ENCODE measurements at regions not wholly inside any gene's neighbourhood (a gene's known extent, or its start where the extent isn't known, plus 50 kb on each side); places are given as distances from the start of the nearest gene placed in this dataset.
"Not testable (repeated sequence)": the region's sequence is repeated elsewhere in the genome, so short reads cannot be mapped to it uniquely, and the experiment has no call there.

- Histone ChIP-seq H3K23me2 (ENCODE audit: insufficient read length, low read depth, low read length, poor library complexity, severe bottlenecking) (no peaks in the 10 kb centered on the region), H2BK120ac (ENCODE audit: low read depth, low read length, poor library complexity, severe bottlenecking) (no peak overlapping the region), H2BK20ac (ENCODE audit: low read depth, low read length, poor library complexity, severe bottlenecking) (no peak overlapping the region), H3K9me3 (ENCODE audit: control insufficient read depth, low read depth, low read length) (no peaks in the 10 kb centered on the region), H3T11ph (ENCODE audit: low read length) (no peak overlapping the region), H3K14ac (ENCODE audit: insufficient read depth, low read length) (no peak overlapping the region), H3K4me2 (ENCODE audit: insufficient read depth, insufficient read length, low read length) (no peak overlapping the region), H3K56ac (ENCODE audit: insufficient read length, low read depth, low read length) (no peak overlapping the region), H3K4ac (ENCODE audit: low read depth, low read length) (no peak overlapping the region), H4K20me1 (ENCODE audit: control insufficient read depth, insufficient read depth, insufficient read length) (no peaks in the 10 kb centered on the region), H3K79me2 (ENCODE audit: insufficient read depth, low read length) (no peaks in the 10 kb centered on the region), H3K18ac (ENCODE audit: insufficient read length, low read depth, low read length) (no peak overlapping the region), H3K23ac (ENCODE audit: insufficient read length, low read depth, low read length) (no peak overlapping the region), H4K5ac (ENCODE audit: insufficient read length, low read depth, low read length) (no peak overlapping the region), H2BK12ac (ENCODE audit: insufficient read length, low read depth, low read length) (no peak overlapping the region), H3K27me3 (ENCODE audit: insufficient read depth, low read length) (no peaks in the 10 kb centered on the region; the same call in 1 of the 2 replicates), H3K9ac (ENCODE audit: extremely low read depth, insufficient read length, low read length) (no peak overlapping the region), H4K8ac (replicated peaks; ENCODE audit: insufficient read length, low read depth, low read length) (no peak overlapping the region), H3K27ac (ENCODE audit: insufficient read length, low read depth, low read length) (no peak overlapping the region), H2AFZ (ENCODE audit: low read length) (no peak overlapping the region), H3K79me1 (ENCODE audit: insufficient read depth, low read depth, low read length, poor library complexity, severe bottlenecking) (no peaks in the 10 kb centered on the region), H2AK5ac (ENCODE audit: insufficient read length, low read length) (no peak overlapping the region), H2BK5ac (ENCODE audit: insufficient read length, low read length) (no peak overlapping the region), H2BK15ac (ENCODE audit: low read depth, low read length) (no peak overlapping the region), H4K91ac (ENCODE audit: insufficient read length, low read depth, low read length) (no peak overlapping the region), H3K4me1 (ENCODE audit: insufficient read depth, low read length) (no peaks in the 10 kb centered on the region)
- H3K27me3 Mint-ChIP-seq (ENCODE audit: low read depth), result no peaks in the 10 kb centered on the region
- H3K4me1 Mint-ChIP-seq, result peaks cover 4 to 5% of the 10 kb centered on the region in 2 experiments
- DNase-seq, result no peak
- H3K27ac Mint-ChIP-seq, result no peak overlapping the region
- WGBS (ENCODE audit: extremely low coverage, insufficient read length, low lambda C conversion rate), result no CpG with 5 or more reads among the region's 1 CpG
- peaks cover 0 to 7% (median 4%) of the 10 kb centered on the region in 3 experiments; a peak in 5 of 7 replicates for H3K36me3 Mint-ChIP-seq (ENCODE audit: insufficient read depth in 1 of 3, low read depth in 3 of 3)
- peaks cover 0 to 4% of the 10 kb centered on the region in 2 experiments; a peak in 1 of 5 replicates for H3K9me3 Mint-ChIP-seq
- TF ChIP-seq, protein P1, sequence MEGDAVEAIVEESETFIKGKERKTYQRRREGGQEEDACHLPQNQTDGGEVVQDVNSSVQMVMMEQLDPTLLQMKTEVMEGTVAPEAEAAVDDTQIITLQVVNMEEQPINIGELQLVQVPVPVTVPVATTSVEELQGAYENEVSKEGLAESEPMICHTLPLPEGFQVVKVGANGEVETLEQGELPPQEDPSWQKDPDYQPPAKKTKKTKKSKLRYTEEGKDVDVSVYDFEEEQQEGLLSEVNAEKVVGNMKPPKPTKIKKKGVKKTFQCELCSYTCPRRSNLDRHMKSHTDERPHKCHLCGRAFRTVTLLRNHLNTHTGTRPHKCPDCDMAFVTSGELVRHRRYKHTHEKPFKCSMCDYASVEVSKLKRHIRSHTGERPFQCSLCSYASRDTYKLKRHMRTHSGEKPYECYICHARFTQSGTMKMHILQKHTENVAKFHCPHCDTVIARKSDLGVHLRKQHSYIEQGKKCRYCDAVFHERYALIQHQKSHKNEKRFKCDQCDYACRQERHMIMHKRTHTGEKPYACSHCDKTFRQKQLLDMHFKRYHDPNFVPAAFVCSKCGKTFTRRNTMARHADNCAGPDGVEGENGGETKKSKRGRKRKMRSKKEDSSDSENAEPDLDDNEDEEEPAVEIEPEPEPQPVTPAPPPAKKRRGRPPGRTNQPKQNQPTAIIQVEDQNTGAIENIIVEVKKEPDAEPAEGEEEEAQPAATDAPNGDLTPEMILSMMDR (conservative IDR thresholded peaks at IDR 0.05), result no peak
- no peak overlapping the region for H3K4me3 Mint-ChIP-seq
Measured at GRCh38 chr10:108034829-108035228, 870.3 kb upstream of the SORCS1 start.

- not testable (repeated sequence) for H3K4me3 Mint-ChIP-seq; H3K4me2 ChIP-seq (ENCODE audit: insufficient read depth, insufficient read length, low read length); H2BK5ac ChIP-seq (ENCODE audit: insufficient read length, low read length); H3K23me2 ChIP-seq (ENCODE audit: insufficient read length, low read depth, low read length, poor library complexity, severe bottlenecking); H4K8ac ChIP-seq (replicated peaks; ENCODE audit: insufficient read length, low read depth, low read length); H3K27me3 Mint-ChIP-seq (ENCODE audit: low read depth); H3K14ac ChIP-seq (ENCODE audit: insufficient read depth, low read length); H2BK12ac ChIP-seq (ENCODE audit: insufficient read length, low read depth, low read length); H3K79me1 ChIP-seq (ENCODE audit: insufficient read depth, low read depth, low read length, poor library complexity, severe bottlenecking); H3K27ac ChIP-seq (ENCODE audit: insufficient read length, low read depth, low read length); H3K18ac ChIP-seq (ENCODE audit: insufficient read length, low read depth, low read length); H3K4ac ChIP-seq (ENCODE audit: low read depth, low read length); H3K56ac ChIP-seq (ENCODE audit: insufficient read length, low read depth, low read length); H3K79me2 ChIP-seq (ENCODE audit: insufficient read depth, low read length); H4K20me1 ChIP-seq (ENCODE audit: control insufficient read depth, insufficient read depth, insufficient read length); H3K36me3 Mint-ChIP-seq (ENCODE audit: insufficient read depth in 1 of 3, low read depth in 3 of 3); H2AK5ac ChIP-seq (ENCODE audit: insufficient read length, low read length); H2BK20ac ChIP-seq (ENCODE audit: low read depth, low read length, poor library complexity, severe bottlenecking); H3K27ac Mint-ChIP-seq; H3T11ph ChIP-seq (ENCODE audit: low read length); H4K5ac ChIP-seq (ENCODE audit: insufficient read length, low read depth, low read length); H3K27me3 ChIP-seq (ENCODE audit: insufficient read depth, low read length); H3K23ac ChIP-seq (ENCODE audit: insufficient read length, low read depth, low read length); H2BK120ac ChIP-seq (ENCODE audit: low read depth, low read length, poor library complexity, severe bottlenecking); H2AFZ ChIP-seq (ENCODE audit: low read length); H3K9ac ChIP-seq (ENCODE audit: extremely low read depth, insufficient read length, low read length); H3K4me1 ChIP-seq (ENCODE audit: insufficient read depth, low read length); H2BK15ac ChIP-seq (ENCODE audit: low read depth, low read length); H3K4me1 Mint-ChIP-seq; DNase-seq; H3K9me3 Mint-ChIP-seq; H3K9me3 ChIP-seq (ENCODE audit: control insufficient read depth, low read depth, low read length); H4K91ac ChIP-seq (ENCODE audit: insufficient read length, low read depth, low read length)
- no CpG with 5 or more reads among the region's 3 CpGs for WGBS (ENCODE audit: extremely low coverage, insufficient read length, low lambda C conversion rate)
Measured at GRCh38 chr10:108033518-108033917, 869.0 kb upstream of the SORCS1 start.

Data from H9 (cell line).